GM12878 (cell line): ENCODE measurements at regions not wholly inside any gene's neighbourhood (a gene's known extent, or its start where the extent isn't known, plus 50 kb on each side); places are given as distances from the start of the nearest gene placed in this dataset.
"Not testable (repeated sequence)": the region's sequence is repeated elsewhere in the genome, so short reads cannot be mapped to it uniquely, and the experiment has no call there.

Source experiments
- ATAC-seq: fragments of 200-7000 bp; cut with Tn5 transposase; 3 replicates; pipeline ENCODE4 v1.9.1; 2020; ENCODE audit warnings: mild to moderate bottlenecking, moderate library complexity
- BruUV-seq: library from RNA; stranded (reverse); fragments of 400-500 nt; replicated peaks from 2 replicates; lab custom pipeline; 2021; lab: Mats Ljungman, UMichigan
- CTCF ChIA-PET: fragments of 300-600 bp; sonication (Branson Sonifier 250); formaldehyde crosslinking; extraction: SDS; loops from one replicate; lab custom pipeline; 2021; ENCODE audit warnings: inconsistent platforms; lab: Yijun Ruan, JAX
- POLR2A ChIA-PET: fragments of 350-600 bp; formaldehyde crosslinking; extraction: SDS; loops from one replicate; lab custom pipeline; 2021; ENCODE audit warnings: inconsistent platforms; lab: Charles Lee
- RAD21 ChIA-PET: fragments of 300-600 bp; sonication (Branson Sonifier 250); formaldehyde crosslinking; loops from one replicate; lab custom pipeline; 2023; ENCODE audit warnings: antibody characterized with exemption; ENCODE audit not compliant: unreplicated experiment; lab: Charles Lee
- SMC1A ChIA-PET: fragments of 300-600 bp; sonication (Branson Sonifier 250); formaldehyde crosslinking; loops from one replicate; lab custom pipeline; 2023; ENCODE audit not compliant: unreplicated experiment, uncharacterized antibody; lab: Charles Lee
- DNase-seq: peaks from one replicate; pipeline ENCODE4 v3.0.0-alpha.2; 2011; ENCODE audit warnings: low read depth, low spot score
- FAIRE-seq: peaks from 3 replicates; lab custom pipeline; 2011; peaks lifted over from hg19 to GRCh38; lab: Jason Lieb, UNC
- H2AFZ ChIP-seq: 2 replicates; pipeline ENCODE4 v1.6.0; 2011; ENCODE audit warnings: low read depth, low read length, control low read depth; ENCODE audit not compliant: control insufficient read depth
- H3K27ac ChIP-seq: 2 replicates; pipeline ENCODE4 v1.5.1; 2011; ENCODE audit warnings: control low read depth; ENCODE audit not compliant: control insufficient read depth, insufficient read depth
- H3K27me3 ChIP-seq, 2 experiments: replicated peaks in 1 of 2; 2 replicates each; pipeline versions ENCODE4 v1.6.0 to v1.6.1; 2011; ENCODE audit warnings: low read length in 1 of 2; ENCODE audit not compliant: control insufficient read depth in 2 of 2, insufficient read depth in 2 of 2
- H3K36me3 ChIP-seq, 2 experiments: 2 replicates each; pipeline ENCODE4 v1.5.1; 2011; ENCODE audit warnings: low read length in 1 of 2; ENCODE audit not compliant: control insufficient read depth in 2 of 2, insufficient read depth in 2 of 2
- H3K4me1 ChIP-seq: 2 replicates; pipeline ENCODE4 v1.6.1; 2011; ENCODE audit warnings: mild to moderate bottlenecking, low read length, moderate library complexity, mixed read lengths; ENCODE audit not compliant: control insufficient read depth, insufficient read depth
- H3K4me2 ChIP-seq: 2 replicates; pipeline ENCODE4 v1.6.0; 2011; ENCODE audit warnings: control low read depth; ENCODE audit not compliant: control insufficient read depth, insufficient read depth
- H3K4me3 ChIP-seq: fragments of 200-600 bp; sonication (generic); 2 replicates; pipeline ENCODE4 v1.5.1; 2016
- H3K79me2 ChIP-seq: 2 replicates; pipeline ENCODE4 v1.6.0; 2011; ENCODE audit warnings: low read length; ENCODE audit not compliant: control insufficient read depth, insufficient read depth
- H3K9ac ChIP-seq: 2 replicates; pipeline ENCODE4 v1.8.0; 2011; ENCODE audit warnings: low read length, control low read depth, mixed read lengths; ENCODE audit not compliant: control insufficient read depth, insufficient read depth
- H3K9me3 ChIP-seq: replicated peaks from 3 replicates; pipeline ENCODE4 v1.5.1; 2011; ENCODE audit warnings: mild to moderate bottlenecking, low read length; ENCODE audit not compliant: control insufficient read depth, insufficient read depth
- H4K20me1 ChIP-seq: 2 replicates; pipeline ENCODE4 v1.6.0; 2011; ENCODE audit not compliant: control insufficient read depth, insufficient read depth
- BACH1 ChIP-seq: fragments of 450-650 bp; IDR thresholded peaks from 2 replicates; pipeline ENCODE4 v1.6.1; 2017; ENCODE audit warnings: mild to moderate bottlenecking, borderline replicate concordance
- HCFC1 ChIP-seq: fragments of 150-350 bp; IDR thresholded peaks from 2 replicates; pipeline ENCODE4 v1.6.1; 2014; ENCODE audit warnings: low read length
- IKZF2 ChIP-seq, 2 experiments: fragments of 450-650 bp; IDR thresholded peaks; 2 replicates each; pipeline ENCODE4 v1.6.1; 2017; ENCODE audit warnings: mild to moderate bottlenecking in 2 of 2, moderate library complexity in 2 of 2
- SREBF2 ChIP-seq: IDR thresholded peaks from 2 replicates; pipeline ENCODE4 v1.6.1; 2012; ENCODE audit warnings: mild to moderate bottlenecking, low read length
- SUPT20H ChIP-seq: IDR thresholded peaks from 2 replicates; pipeline ENCODE4 v1.6.1; 2011; ENCODE audit warnings: low read depth, mild to moderate bottlenecking, low read length, moderate library complexity, borderline replicate concordance; ENCODE audit not compliant: control insufficient read depth
- TCF7 ChIP-seq: IDR thresholded peaks from 2 replicates; pipeline ENCODE4 v1.6.1; 2014; ENCODE audit warnings: antibody characterized with exemption, borderline replicate concordance
- ZNF24 ChIP-seq: fragments of 450-650 bp; IDR thresholded peaks from 2 replicates; pipeline ENCODE4 v1.6.1; 2017; ENCODE audit warnings: antibody characterized with exemption, mild to moderate bottlenecking
- WGBS: methylation state at CpG from one replicate; pipeline ENCODE4 v1.1.6; 2016; ENCODE audit warnings: low lambda C conversion rate; ENCODE audit not compliant: insufficient replicate concordance, insufficient coverage; ENCODE audit errors: missing lambda C conversion rate; 5-methylcytosine and 5-hydroxymethylcytosine counted together
- in situ Hi-C: fragments of 300-500 bp; cut with MboI; formaldehyde crosslinking; loops from 9 replicates; pipeline ENCODE4 v1.14.3; 2018; ENCODE audit warnings: mixed read lengths
- intact Hi-C: fragments of 100-400 bp; cut with micrococcal nuclease; formaldehyde crosslinking; loops from one replicate; pipeline ENCODE4 v1.14.2; 2022; ENCODE audit not compliant: unreplicated experiment
- TF ChIP-seq, protein P1 (sequence below): IDR thresholded peaks from 2 replicates; pipeline ENCODE4 v1.6.1; 2012; ENCODE audit warnings: improper control_type of control experiment, low read depth, low read length; ENCODE audit not compliant: insufficient replicate concordance
- TF ChIP-seq, protein P2 (sequence below), 3 experiments: IDR thresholded peaks in 2 of 3; conservative IDR thresholded peaks in 1 of 3; 2 replicates each; pipeline ENCODE4 v1.5.1; 2011; ENCODE audit warnings: low read depth in 3 of 3, low read length in 3 of 3, mild to moderate bottlenecking in 3 of 3, control low read depth in 2 of 3, moderate library complexity in 2 of 3, inconsistent platforms in 1 of 3, mixed read lengths in 1 of 3; ENCODE audit not compliant: control insufficient read depth in 2 of 3, insufficient read depth in 1 of 3; ENCODE audit errors: extremely low read depth in 1 of 3

DNA sequence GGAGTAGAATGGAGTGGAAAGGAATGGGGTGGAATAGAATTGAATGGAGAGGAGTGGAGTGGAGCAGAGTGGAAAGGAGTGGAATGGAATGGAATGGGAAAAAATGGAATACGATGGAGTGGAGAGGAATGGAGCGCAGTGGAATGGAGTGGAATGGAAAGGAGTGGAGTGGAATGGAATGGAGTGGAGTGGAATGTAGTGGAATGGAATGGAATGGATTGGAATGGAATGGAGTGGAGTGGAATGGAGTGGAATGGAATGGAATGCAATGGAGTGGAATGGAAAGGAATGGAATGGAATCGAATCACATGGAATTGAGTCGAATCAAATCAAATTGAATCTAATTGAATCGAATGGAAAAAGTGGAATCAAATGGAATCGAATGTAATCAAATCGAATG is 1016.1 kb downstream of the CDY1 start:
- no peaks in the 10 kb centered on the region; the same call in 2 of the 3 replicates for H3K9me3 ChIP-seq
- H3K4me2 ChIP-seq, result no peak overlapping the region
- H3K4me1 ChIP-seq, result no peaks in the 10 kb centered on the region
- TF ChIP-seq TCF7 (no peak), SUPT20H (no peak), SREBF2 (no peak), ZNF24 (no peak), HCFC1 (no peak), IKZF2 (IDR thresholded peaks at IDR 0.05) (no peak), BACH1 (no peak)
- TF ChIP-seq, protein P1, sequence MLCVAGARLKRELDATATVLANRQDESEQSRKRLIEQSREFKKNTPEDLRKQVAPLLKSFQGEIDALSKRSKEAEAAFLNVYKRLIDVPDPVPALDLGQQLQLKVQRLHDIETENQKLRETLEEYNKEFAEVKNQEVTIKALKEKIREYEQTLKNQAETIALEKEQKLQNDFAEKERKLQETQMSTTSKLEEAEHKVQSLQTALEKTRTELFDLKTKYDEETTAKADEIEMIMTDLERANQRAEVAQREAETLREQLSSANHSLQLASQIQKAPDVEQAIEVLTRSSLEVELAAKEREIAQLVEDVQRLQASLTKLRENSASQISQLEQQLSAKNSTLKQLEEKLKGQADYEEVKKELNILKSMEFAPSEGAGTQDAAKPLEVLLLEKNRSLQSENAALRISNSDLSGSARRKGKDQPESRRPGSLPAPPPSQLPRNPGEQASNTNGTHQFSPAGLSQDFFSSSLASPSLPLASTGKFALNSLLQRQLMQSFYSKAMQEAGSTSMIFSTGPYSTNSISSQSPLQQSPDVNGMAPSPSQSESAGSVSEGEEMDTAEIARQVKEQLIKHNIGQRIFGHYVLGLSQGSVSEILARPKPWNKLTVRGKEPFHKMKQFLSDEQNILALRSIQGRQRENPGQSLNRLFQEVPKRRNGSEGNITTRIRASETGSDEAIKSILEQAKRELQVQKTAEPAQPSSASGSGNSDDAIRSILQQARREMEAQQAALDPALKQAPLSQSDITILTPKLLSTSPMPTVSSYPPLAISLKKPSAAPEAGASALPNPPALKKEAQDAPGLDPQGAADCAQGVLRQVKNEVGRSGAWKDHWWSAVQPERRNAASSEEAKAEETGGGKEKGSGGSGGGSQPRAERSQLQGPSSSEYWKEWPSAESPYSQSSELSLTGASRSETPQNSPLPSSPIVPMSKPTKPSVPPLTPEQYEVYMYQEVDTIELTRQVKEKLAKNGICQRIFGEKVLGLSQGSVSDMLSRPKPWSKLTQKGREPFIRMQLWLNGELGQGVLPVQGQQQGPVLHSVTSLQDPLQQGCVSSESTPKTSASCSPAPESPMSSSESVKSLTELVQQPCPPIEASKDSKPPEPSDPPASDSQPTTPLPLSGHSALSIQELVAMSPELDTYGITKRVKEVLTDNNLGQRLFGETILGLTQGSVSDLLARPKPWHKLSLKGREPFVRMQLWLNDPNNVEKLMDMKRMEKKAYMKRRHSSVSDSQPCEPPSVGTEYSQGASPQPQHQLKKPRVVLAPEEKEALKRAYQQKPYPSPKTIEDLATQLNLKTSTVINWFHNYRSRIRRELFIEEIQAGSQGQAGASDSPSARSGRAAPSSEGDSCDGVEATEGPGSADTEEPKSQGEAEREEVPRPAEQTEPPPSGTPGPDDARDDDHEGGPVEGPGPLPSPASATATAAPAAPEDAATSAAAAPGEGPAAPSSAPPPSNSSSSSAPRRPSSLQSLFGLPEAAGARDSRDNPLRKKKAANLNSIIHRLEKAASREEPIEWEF, result no peak
- TF ChIP-seq, protein P2, sequence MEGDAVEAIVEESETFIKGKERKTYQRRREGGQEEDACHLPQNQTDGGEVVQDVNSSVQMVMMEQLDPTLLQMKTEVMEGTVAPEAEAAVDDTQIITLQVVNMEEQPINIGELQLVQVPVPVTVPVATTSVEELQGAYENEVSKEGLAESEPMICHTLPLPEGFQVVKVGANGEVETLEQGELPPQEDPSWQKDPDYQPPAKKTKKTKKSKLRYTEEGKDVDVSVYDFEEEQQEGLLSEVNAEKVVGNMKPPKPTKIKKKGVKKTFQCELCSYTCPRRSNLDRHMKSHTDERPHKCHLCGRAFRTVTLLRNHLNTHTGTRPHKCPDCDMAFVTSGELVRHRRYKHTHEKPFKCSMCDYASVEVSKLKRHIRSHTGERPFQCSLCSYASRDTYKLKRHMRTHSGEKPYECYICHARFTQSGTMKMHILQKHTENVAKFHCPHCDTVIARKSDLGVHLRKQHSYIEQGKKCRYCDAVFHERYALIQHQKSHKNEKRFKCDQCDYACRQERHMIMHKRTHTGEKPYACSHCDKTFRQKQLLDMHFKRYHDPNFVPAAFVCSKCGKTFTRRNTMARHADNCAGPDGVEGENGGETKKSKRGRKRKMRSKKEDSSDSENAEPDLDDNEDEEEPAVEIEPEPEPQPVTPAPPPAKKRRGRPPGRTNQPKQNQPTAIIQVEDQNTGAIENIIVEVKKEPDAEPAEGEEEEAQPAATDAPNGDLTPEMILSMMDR (IDR thresholded peaks at IDR 0.05 in 2 of 3, conservative IDR thresholded peaks at IDR 0.05 in 1 of 3; ENCODE audit: control insufficient read depth in 2 of 3, extremely low read depth in 1 of 3, insufficient read depth in 1 of 3, low read depth in 3 of 3, low read length in 3 of 3), result no peak
- TF ChIP-seq, all 136 proteins: peak for 0
- in situ Hi-C loops (no loop called here), intact Hi-C loops (no loop called here)
- Histone ChIP-seq H3K79me2 (no peaks in the 10 kb centered on the region), H3K27ac (no peak overlapping the region), H3K9ac (no peak overlapping the region), H4K20me1 (no peaks in the 10 kb centered on the region), H2AFZ (no peak overlapping the region), H3K27me3 (no peaks in the 10 kb centered on the region), H3K4me3 (no peak overlapping the region), H3K36me3 (no peaks in the 10 kb centered on the region)
- ChIA-PET RAD21 (no interaction called here), SMC1A (no interaction called here), CTCF (no interaction called here), POLR2A (no interaction called here)
- no peak for DNase-seq
- FAIRE-seq, result no peak
- BruUV-seq, result no TSS peak
- no CpG with 5 or more reads among the region's 7 CpGs for WGBS
- ATAC-seq, result no peak

DNA sequence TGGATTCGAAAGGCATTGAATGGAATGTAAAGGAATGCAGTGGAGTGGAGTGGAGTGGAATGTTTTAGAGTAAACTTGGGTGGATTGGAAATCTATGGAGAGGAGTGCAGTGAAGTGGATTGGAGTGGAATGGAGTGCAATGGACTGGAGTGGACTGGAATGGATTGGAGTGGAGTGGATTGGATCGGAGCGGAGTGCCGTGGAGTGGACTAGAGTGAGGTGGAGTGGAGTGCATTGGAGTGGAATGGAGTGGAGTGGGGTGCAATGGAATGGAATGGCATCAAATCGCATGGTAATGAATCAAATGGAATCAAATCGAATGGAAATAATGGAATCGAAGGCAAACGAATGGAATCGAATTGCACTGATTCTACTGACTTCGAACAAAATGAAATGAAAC is 1023.9 kb downstream of the CDY1 start:
- DNase-seq, H3K36me3 ChIP-seq, H3K27ac ChIP-seq, ATAC-seq, H2AFZ ChIP-seq, in situ Hi-C loops, H3K9ac ChIP-seq, H3K9me3 ChIP-seq, BruUV-seq, H3K4me1 ChIP-seq, POLR2A ChIA-PET, FAIRE-seq, H3K4me2 ChIP-seq, H4K20me1 ChIP-seq, CTCF ChIA-PET, H3K79me2 ChIP-seq, H3K27me3 ChIP-seq, RAD21 ChIA-PET, SMC1A ChIA-PET, intact Hi-C loops, H3K4me3 ChIP-seq: not testable (repeated sequence)
- no CpG with 5 or more reads among the region's 10 CpGs for WGBS
